ENCODE measurements at regions not wholly inside any gene's neighbourhood (a gene's known extent, or its start where the extent isn't known, plus 50 kb on each side); places are given as distances from the start of the nearest gene placed in this dataset.

DNA sequence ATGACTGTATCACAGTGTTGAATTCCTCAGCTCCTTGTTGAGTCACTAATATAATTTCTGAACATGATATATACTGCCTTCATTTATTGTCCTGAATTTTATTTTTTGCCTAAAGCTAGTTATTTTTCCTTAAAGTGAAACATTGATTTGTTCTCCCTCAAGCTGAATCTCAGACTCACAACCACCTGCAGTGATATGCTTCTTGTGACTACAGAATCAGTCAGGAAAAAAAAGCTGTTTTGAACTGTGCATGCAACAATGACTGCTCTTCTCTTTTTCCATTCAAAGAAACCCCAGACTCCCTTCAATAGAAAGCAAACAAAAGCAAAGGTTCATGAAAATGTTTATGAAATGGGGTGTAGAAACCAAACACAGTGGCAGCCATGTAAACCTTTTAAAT lies 470.2 kb upstream of the CHD1 start:
- intact Hi-C loops (cut with DNase I; ENCODE audit: low total_unique reads): no loop called here
- no peak for DNase-seq
- H3K36me3 ChIP-seq: no peaks in the 10 kb centered on the region
- TF ChIP-seq, protein P1, sequence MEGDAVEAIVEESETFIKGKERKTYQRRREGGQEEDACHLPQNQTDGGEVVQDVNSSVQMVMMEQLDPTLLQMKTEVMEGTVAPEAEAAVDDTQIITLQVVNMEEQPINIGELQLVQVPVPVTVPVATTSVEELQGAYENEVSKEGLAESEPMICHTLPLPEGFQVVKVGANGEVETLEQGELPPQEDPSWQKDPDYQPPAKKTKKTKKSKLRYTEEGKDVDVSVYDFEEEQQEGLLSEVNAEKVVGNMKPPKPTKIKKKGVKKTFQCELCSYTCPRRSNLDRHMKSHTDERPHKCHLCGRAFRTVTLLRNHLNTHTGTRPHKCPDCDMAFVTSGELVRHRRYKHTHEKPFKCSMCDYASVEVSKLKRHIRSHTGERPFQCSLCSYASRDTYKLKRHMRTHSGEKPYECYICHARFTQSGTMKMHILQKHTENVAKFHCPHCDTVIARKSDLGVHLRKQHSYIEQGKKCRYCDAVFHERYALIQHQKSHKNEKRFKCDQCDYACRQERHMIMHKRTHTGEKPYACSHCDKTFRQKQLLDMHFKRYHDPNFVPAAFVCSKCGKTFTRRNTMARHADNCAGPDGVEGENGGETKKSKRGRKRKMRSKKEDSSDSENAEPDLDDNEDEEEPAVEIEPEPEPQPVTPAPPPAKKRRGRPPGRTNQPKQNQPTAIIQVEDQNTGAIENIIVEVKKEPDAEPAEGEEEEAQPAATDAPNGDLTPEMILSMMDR (IDR thresholded peaks at IDR 0.05): no peak
- TF ChIP-seq POLR2A (IDR thresholded peaks at IDR 0.05): no peak
- H3K9me3 ChIP-seq: no peaks in the 10 kb centered on the region
- no peak overlapping the region for H3K4me3 ChIP-seq
- H3K4me1 ChIP-seq: no peaks in the 10 kb centered on the region
- no peaks in the 10 kb centered on the region for H3K27me3 ChIP-seq
- no peak overlapping the region for H3K27ac ChIP-seq

DNA sequence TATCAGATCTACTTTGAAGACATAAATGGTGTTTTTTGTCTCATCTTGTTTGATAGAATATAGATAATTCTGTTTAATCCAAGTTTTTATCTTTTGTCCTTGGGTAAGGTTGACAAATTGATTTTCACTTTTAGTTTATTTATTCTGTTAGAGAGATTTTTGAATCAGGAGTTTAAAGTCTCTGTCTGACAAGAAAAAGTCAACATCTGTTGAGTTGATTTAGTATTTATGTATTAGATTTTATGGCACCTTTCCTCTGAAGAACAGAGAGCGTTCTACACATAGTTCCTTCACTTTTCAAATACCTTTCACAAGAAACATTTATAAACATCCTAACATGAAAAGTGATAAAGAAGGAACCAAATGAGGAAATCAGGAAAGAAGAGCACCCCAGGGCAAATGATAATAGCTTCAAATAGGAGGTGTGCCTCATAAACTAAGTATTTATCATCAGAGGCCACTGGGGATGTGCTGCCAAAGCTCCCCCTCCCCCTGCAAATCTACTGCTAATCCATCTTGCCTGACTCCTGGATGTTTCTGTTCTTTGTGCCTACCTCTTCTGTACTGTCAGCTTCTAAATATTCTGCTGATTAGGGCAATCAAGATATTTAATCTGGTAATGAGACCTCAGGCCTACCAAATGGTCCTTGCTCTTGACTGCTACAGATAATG lies 457.7 kb upstream of the CHD1 start:
- no peaks in the 10 kb centered on the region for H3K36me3 ChIP-seq
- intact Hi-C loops (cut with DNase I; ENCODE audit: low total_unique reads): no loop called here
- H3K4me3 ChIP-seq: no peak overlapping the region
- H3K27ac ChIP-seq: no peak overlapping the region
- no peak for TF ChIP-seq POLR2A (IDR thresholded peaks at IDR 0.05)
- TF ChIP-seq, protein P1 (IDR thresholded peaks at IDR 0.05): no peak
- no peaks in the 10 kb centered on the region for H3K9me3 ChIP-seq
- no peak for DNase-seq
- no peaks in the 10 kb centered on the region for H3K4me1 ChIP-seq
- peaks cover 0 to 4% of the 10 kb centered on the region in 2 donors for H3K27me3 ChIP-seq

DNA sequence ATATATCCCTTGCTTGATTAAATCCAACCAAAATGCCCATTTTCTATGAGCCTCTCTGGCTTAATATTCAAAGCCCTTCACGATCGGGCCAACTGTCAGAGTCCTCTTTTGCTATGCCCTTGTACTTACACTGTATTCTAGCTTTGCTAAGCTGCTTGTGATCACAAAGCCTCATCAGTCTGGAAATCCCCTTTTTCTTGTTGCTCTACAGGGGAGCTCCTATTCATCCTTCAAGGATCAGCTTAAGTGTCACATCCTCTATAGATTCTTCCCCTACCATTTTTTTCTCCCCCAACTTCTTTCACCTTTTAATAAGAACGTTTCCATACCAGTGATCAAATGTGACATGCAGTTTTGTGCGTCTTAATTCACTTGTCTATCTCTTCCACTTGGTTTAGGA lies 450.4 kb upstream of the CHD1 start:
- intact Hi-C loops (cut with DNase I; ENCODE audit: low total_unique reads): no loop called here
- DNase-seq: no peak
- H3K27ac ChIP-seq: no peak overlapping the region
- H3K4me1 ChIP-seq: no peaks in the 10 kb centered on the region
- no peaks in the 10 kb centered on the region for H3K36me3 ChIP-seq
- H3K9me3 ChIP-seq: peaks cover 0 to 4% of the 10 kb centered on the region in 2 donors
- no peaks in the 10 kb centered on the region for H3K27me3 ChIP-seq
- H3K4me3 ChIP-seq: no peak overlapping the region
- TF ChIP-seq, protein P1 (IDR thresholded peaks at IDR 0.05): no peak
- no peak for TF ChIP-seq POLR2A (IDR thresholded peaks at IDR 0.05)

DNA sequence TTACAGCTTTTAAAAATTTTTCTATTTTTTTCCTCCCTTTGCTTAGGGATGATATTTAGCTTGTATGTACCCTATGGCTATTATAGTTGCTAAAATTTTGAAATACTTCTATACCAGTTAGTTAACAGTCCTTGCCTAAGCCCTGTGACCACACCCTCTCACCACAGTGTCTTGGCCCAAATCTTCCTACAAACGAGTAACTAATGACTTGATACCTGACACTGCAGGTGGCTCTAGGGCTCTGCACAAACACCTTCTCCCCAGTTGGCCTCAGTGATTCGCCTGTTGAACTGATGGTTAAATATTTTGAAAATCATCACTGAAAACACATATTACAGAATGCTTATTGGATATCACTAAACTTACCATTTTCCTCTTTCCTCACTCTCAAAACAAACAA lies 449.6 kb upstream of the CHD1 start:
- no peaks in the 10 kb centered on the region for H3K27me3 ChIP-seq
- TF ChIP-seq, protein P1 (IDR thresholded peaks at IDR 0.05): no peak
- TF ChIP-seq POLR2A (IDR thresholded peaks at IDR 0.05): no peak
- no peak overlapping the region for H3K4me3 ChIP-seq
- no peaks in the 10 kb centered on the region for H3K36me3 ChIP-seq
- DNase-seq: no peak
- H3K9me3 ChIP-seq: peaks cover 0 to 4% of the 10 kb centered on the region in 2 donors
- no peaks in the 10 kb centered on the region for H3K4me1 ChIP-seq
- intact Hi-C loops (cut with DNase I; ENCODE audit: low total_unique reads): no loop called here
- no peak overlapping the region for H3K27ac ChIP-seq

DNA sequence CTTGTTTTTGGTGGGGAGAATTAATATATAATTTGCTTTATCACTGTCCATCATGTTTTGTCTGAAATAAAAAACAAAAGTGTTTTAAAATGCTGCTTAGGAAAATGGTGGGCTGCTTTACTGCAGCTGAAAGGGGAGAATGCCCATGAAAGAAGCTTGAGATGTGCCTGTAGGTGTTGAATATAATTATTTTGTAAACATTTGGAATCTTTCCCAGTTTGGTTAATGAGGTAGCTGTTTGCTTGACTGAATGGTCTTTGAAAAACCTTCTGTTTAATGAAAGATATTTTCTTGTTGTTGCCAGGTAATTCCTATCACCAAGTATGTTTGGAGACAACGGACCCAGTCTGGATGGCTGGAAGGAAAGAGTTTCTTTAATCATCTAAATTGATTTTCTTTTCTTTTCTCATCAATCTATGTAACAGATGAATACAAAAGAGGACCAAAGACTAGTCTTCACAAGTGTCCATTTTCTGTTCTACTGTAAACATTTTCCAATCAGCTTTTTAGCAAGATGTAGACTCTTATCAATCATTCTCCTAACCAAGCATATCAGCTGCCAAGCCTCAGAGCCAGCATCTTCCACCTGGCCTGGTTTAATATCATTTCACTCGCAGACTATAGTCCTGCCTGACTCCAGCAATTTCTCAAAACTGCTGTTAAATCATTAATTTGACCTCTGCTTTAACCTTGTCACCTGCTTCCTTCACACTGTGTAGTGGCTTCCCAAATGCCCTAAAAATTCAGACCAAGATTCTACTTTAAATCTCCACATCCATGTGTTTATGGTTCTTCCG lies 441.2 kb upstream of the CHD1 start:
- H3K36me3 ChIP-seq: no peaks in the 10 kb centered on the region
- no peak for DNase-seq
- H3K4me3 ChIP-seq: no peak overlapping the region
- intact Hi-C loops (cut with DNase I; ENCODE audit: low total_unique reads): no loop called here
- no peaks in the 10 kb centered on the region for H3K27me3 ChIP-seq
- no peaks in the 10 kb centered on the region for H3K4me1 ChIP-seq
- no peaks in the 10 kb centered on the region for H3K9me3 ChIP-seq
- no peak overlapping the region for H3K27ac ChIP-seq
- no peak for TF ChIP-seq POLR2A (IDR thresholded peaks at IDR 0.05)
- TF ChIP-seq, protein P1 (IDR thresholded peaks at IDR 0.05): no peak
